CD14-positive monocyte (primary cell): ENCODE measurements at regions not wholly inside any gene's neighbourhood (a gene's known extent, or its start where the extent isn't known, plus 50 kb on each side); places are given as distances from the start of the nearest gene placed in this dataset.

Experiments
- DNase-seq, 3 donors: peaks; one replicate each; pipeline ENCODE4 v3.0.0-alpha.2; 2011 to 2022
- H2AFZ ChIP-seq: 2 replicates; pipeline ENCODE4 v1.6.0; 2012; ENCODE audit warnings: mild to moderate bottlenecking, low read depth, low read length, inconsistent platforms; ENCODE audit not compliant: insufficient read depth, poor library complexity, severe bottlenecking
- H3K27ac ChIP-seq, 2 donors: 1 replicate in 1 of 2; 2 replicates in 1 of 2; pipeline ENCODE4 v1.5.1; 2012 to 2013; ENCODE audit warnings: low read length in 2 of 2, control low read depth in 1 of 2, inconsistent platforms in 1 of 2, low read depth in 1 of 2, mild to moderate bottlenecking in 1 of 2
- H3K27me3 ChIP-seq, 2 donors: one replicate each; pipeline versions ENCODE4 v1.6.0 to v1.6.1; 2011 to 2013; ENCODE audit warnings: low read length in 2 of 2; ENCODE audit not compliant: control insufficient read depth in 2 of 2, insufficient read depth in 2 of 2
- H3K36me3 ChIP-seq, 2 donors: replicated peaks in 1 of 2; 1 replicate in 1 of 2; 2 replicates in 1 of 2; pipeline versions ENCODE4 v1.5.1 to v1.6.1; 2012 to 2013; ENCODE audit warnings: low read length in 2 of 2, control low read depth in 1 of 2, inconsistent platforms in 1 of 2, mild to moderate bottlenecking in 1 of 2; ENCODE audit not compliant: insufficient read depth in 2 of 2, control insufficient read depth in 1 of 2
- H3K4me1 ChIP-seq, 2 donors: 1 replicate in 1 of 2; 2 replicates in 1 of 2; pipeline versions ENCODE4 v1.5.1 to v1.6.1; 2012 to 2013; ENCODE audit warnings: low read length in 2 of 2, control low read depth in 1 of 2, inconsistent platforms in 1 of 2, mild to moderate bottlenecking in 1 of 2, moderate library complexity in 1 of 2; ENCODE audit not compliant: insufficient read depth in 2 of 2, control insufficient read depth in 1 of 2
- H3K4me2 ChIP-seq: replicated peaks from 2 replicates; pipeline ENCODE3; 2012; ENCODE audit warnings: low read length, moderate library complexity, mild to moderate bottlenecking; ENCODE audit not compliant: poor library complexity, severe bottlenecking; ENCODE audit errors: extremely low read depth
- H3K4me3 ChIP-seq, 3 experiments: fragments of 200-600 bp in 1 of 3; sonication (generic) in 1 of 3; replicated peaks in 1 of 3; 1 replicate in 2 of 3; 2 replicates in 1 of 3; pipeline ENCODE4 v1.5.1; 2011 to 2013; ENCODE audit warnings: low read length in 3 of 3, mild to moderate bottlenecking in 3 of 3, control low read depth in 2 of 3, low read depth in 2 of 3, inconsistent platforms in 1 of 3, moderate library complexity in 1 of 3
- H3K79me2 ChIP-seq: 2 replicates; pipeline ENCODE4 v1.6.0; 2012; ENCODE audit warnings: mild to moderate bottlenecking, control low read depth, inconsistent platforms, low read length, moderate library complexity; ENCODE audit not compliant: insufficient read depth
- H3K9ac ChIP-seq: 2 replicates; pipeline ENCODE4 v1.6.0; 2017; ENCODE audit warnings: low read length, mild to moderate bottlenecking; ENCODE audit not compliant: insufficient read depth, poor library complexity, severe bottlenecking
- H3K9me3 ChIP-seq, 2 donors: replicated peaks in 1 of 2; 1 replicate in 1 of 2; 2 replicates in 1 of 2; pipeline versions ENCODE4 v1.5.1 to v1.6.1; 2012 to 2013; ENCODE audit warnings: low read length in 2 of 2, control low read depth in 1 of 2; ENCODE audit not compliant: control insufficient read depth in 1 of 2, insufficient read depth in 1 of 2
- H4K20me1 ChIP-seq: 2 replicates; pipeline ENCODE4 v1.6.0; 2012; ENCODE audit warnings: mild to moderate bottlenecking, low read length, control low read depth, moderate library complexity; ENCODE audit not compliant: insufficient read depth
- H3K27ac Mint-ChIP-seq, 7 donors: one replicate each; pipeline ENCODE4 v1.8.0; 2020; ENCODE audit warnings: mild to moderate bottlenecking in 7 of 7, mixed read lengths in 7 of 7, moderate library complexity in 6 of 7, inconsistent platforms in 2 of 7
- H3K27me3 Mint-ChIP-seq, 3 donors: one replicate each; pipeline ENCODE4 v1.8.0; 2021 to 2022; ENCODE audit warnings: low read depth in 3 of 3, mild to moderate bottlenecking in 3 of 3, mixed read lengths in 3 of 3, moderate library complexity in 3 of 3, inconsistent platforms in 1 of 3
- H3K36me3 Mint-ChIP-seq, 2 donors: one replicate each; pipeline ENCODE4 v1.8.0; 2020; ENCODE audit warnings: mixed read lengths in 2 of 2, inconsistent platforms in 1 of 2, mild to moderate bottlenecking in 1 of 2
- H3K4me1 Mint-ChIP-seq: one replicate; pipeline ENCODE4 v1.8.0; 2020; ENCODE audit warnings: mild to moderate bottlenecking, mixed read lengths
- H3K4me3 Mint-ChIP-seq, 2 donors: one replicate each; pipeline ENCODE4 v1.8.0; 2020; ENCODE audit warnings: mild to moderate bottlenecking in 2 of 2, mixed read lengths in 2 of 2, moderate library complexity in 1 of 2
- H3K9me3 Mint-ChIP-seq, 7 donors: one replicate each; pipeline ENCODE4 v1.8.0; 2020 to 2022; ENCODE audit warnings: mixed read lengths in 7 of 7, mild to moderate bottlenecking in 6 of 7, moderate library complexity in 6 of 7, inconsistent platforms in 2 of 7
- CTCF ChIP-seq: fragments of 200-600 bp; IDR thresholded peaks from one replicate; pipeline ENCODE4 v1.8.0; 2022; ENCODE audit warnings: antibody characterized with exemption, mild to moderate bottlenecking
- WGBS: methylation state at CpG from one replicate; pipeline ENCODE4 v1.1.5; 2013; ENCODE audit warnings: missing lambda C conversion rate; ENCODE audit not compliant: insufficient coverage; 5-methylcytosine and 5-hydroxymethylcytosine counted together
- intact Hi-C, 2 donors: fragments of 100-400 bp; cut with micrococcal nuclease; formaldehyde crosslinking; loops; one replicate each; pipeline versions ENCODE4 v1.15.0 to v1.15.1; 2023

- intact Hi-C loops, result no loop called here
- Histone ChIP-seq H2AFZ (no peak overlapping the region), H3K27ac (no peak overlapping the region), H3K27me3 (no peaks in the 10 kb centered on the region), H3K4me3 (no peak overlapping the region), H3K4me2 (no peak overlapping the region), H3K79me2 (no peaks in the 10 kb centered on the region), H3K36me3 (no peaks in the 10 kb centered on the region), H4K20me1 (no peaks in the 10 kb centered on the region), H3K9ac (no peak overlapping the region), H3K4me1 (no peaks in the 10 kb centered on the region), H3K9me3 (no peaks in the 10 kb centered on the region)
- Mint-ChIP-seq H3K4me3 (no peak overlapping the region), H3K27me3 (peaks cover 0 to 2% (median 1%) of the 10 kb centered on the region in 3 donors), H3K36me3 (no peaks in the 10 kb centered on the region), H3K27ac (peak overlapping the region in 2 of 7 donors; percentile 57 to 60), H3K9me3 (peaks cover 0 to 4% (median 3%) of the 10 kb centered on the region in 7 donors), H3K4me1 (no peaks in the 10 kb centered on the region)
- peak in 1 of 3 donors; percentile 1 for DNase-seq
- 97% methylated on average over 6 of the region's 9 CpGs for WGBS
- no peak for TF ChIP-seq CTCF
Measured at GRCh38 chr2:16142383-16143361, 202.3 kb downstream of the MYCN start.

- TF ChIP-seq CTCF, result no peak
- Histone ChIP-seq H3K9me3 (no peaks in the 10 kb centered on the region), H3K9ac (no peak overlapping the region), H3K79me2 (no peaks in the 10 kb centered on the region), H3K36me3 (no peaks in the 10 kb centered on the region), H3K27ac (no peak overlapping the region), H3K27me3 (no peaks in the 10 kb centered on the region), H4K20me1 (no peaks in the 10 kb centered on the region), H3K4me2 (no peak overlapping the region), H2AFZ (no peak overlapping the region), H3K4me3 (no peak overlapping the region), H3K4me1 (no peaks in the 10 kb centered on the region)
- DNase-seq, result no peak
- peaks cover 0 to 2% (median 1%) of the 10 kb centered on the region in 3 donors for H3K27me3 Mint-ChIP-seq
- H3K27ac Mint-ChIP-seq, result no peak overlapping the region
- WGBS, result no CpG with 5 or more reads among the region's 2 CpGs
- no peaks in the 10 kb centered on the region for H3K4me1 Mint-ChIP-seq
- H3K9me3 Mint-ChIP-seq, result peaks cover 0 to 6% (median 3%) of the 10 kb centered on the region in 7 donors
- H3K36me3 Mint-ChIP-seq, result no peaks in the 10 kb centered on the region
- no peak overlapping the region for H3K4me3 Mint-ChIP-seq
- intact Hi-C loops, result no loop called here
Measured at GRCh38 chr2:16141641-16141921, 201.2 kb downstream of the MYCN start.
